Lung (tissue), 11 donors: ENCODE measurements at regions not wholly inside any gene's neighbourhood (a gene's known extent, or its start where the extent isn't known, plus 50 kb on each side); places are given as distances from the start of the nearest gene placed in this dataset.

ENCODE experiments used
- ATAC-seq: fragments of 200-7000 bp; cut with Tn5 transposase; one replicate; pipeline ENCODE4 v1.9.1; 2020; ENCODE audit warnings: moderate number of reproducible peaks; ENCODE audit not compliant: insufficient read depth, low FRiP score
- DNase-seq, 3 donors: peaks; one replicate each; pipeline ENCODE4 v3.0.0-alpha.2; 2013 to 2017
- H3K27ac ChIP-seq, 2 donors: one replicate each; pipeline ENCODE4 v1.5.1; 2013; ENCODE audit warnings: mild to moderate bottlenecking in 2 of 2, moderate library complexity in 2 of 2, control low read depth in 1 of 2, inconsistent platforms in 1 of 2, low read depth in 1 of 2, low read length in 1 of 2
- H3K27me3 ChIP-seq, 3 donors: one replicate each; pipeline ENCODE4 v1.5.1; 2013; ENCODE audit warnings: low read length in 2 of 3; ENCODE audit not compliant: control insufficient read depth in 3 of 3, insufficient read depth in 3 of 3
- H3K36me3 ChIP-seq, 4 donors: one replicate each; pipeline ENCODE4 v1.5.1; 2013; ENCODE audit warnings: low read length in 4 of 4, mild to moderate bottlenecking in 1 of 4, moderate library complexity in 1 of 4; ENCODE audit not compliant: control insufficient read depth in 4 of 4, insufficient read depth in 4 of 4
- H3K4me1 ChIP-seq, 5 donors: one replicate each; pipeline ENCODE4 v1.5.1; 2013; ENCODE audit warnings: low read length in 5 of 5, mild to moderate bottlenecking in 2 of 5, moderate library complexity in 1 of 5; ENCODE audit not compliant: control insufficient read depth in 5 of 5, insufficient read depth in 5 of 5
- H3K4me3 ChIP-seq: one replicate; pipeline ENCODE4 v1.5.1; 2013; ENCODE audit warnings: mild to moderate bottlenecking, control low read depth, moderate library complexity
- H3K9ac ChIP-seq, 2 donors: one replicate each; pipeline ENCODE4 v1.5.1; 2013; ENCODE audit warnings: low read length in 2 of 2, control low read depth in 1 of 2; ENCODE audit not compliant: insufficient read depth in 1 of 2
- H3K9me3 ChIP-seq, 4 donors: one replicate each; pipeline ENCODE4 v1.5.1; 2013; ENCODE audit warnings: low read length in 3 of 4, mild to moderate bottlenecking in 1 of 4, moderate library complexity in 1 of 4; ENCODE audit not compliant: control insufficient read depth in 4 of 4, insufficient read depth in 3 of 4
- WGBS, 2 donors: extraction: QIAGEN DNeasy Blood & Tissue Kit; methylation state at CpG; one replicate each; pipeline ENCODE4 v1.1.7; 2013; 5-methylcytosine and 5-hydroxymethylcytosine counted together
- TF ChIP-seq, protein P1 (sequence below): IDR thresholded peaks from 2 replicates; pipeline ENCODE4 v1.5.1; 2012; ENCODE audit warnings: mild to moderate bottlenecking; ENCODE audit errors: control extremely low read depth, extremely low read depth
- donor health status: control.
- donor health status: control.
- donor health status: Bipolar disorder and iron deficiency.
- donor health status: healthy.
- donor health status: DM: yes; HTN: yes; CAD: no.

DNA sequence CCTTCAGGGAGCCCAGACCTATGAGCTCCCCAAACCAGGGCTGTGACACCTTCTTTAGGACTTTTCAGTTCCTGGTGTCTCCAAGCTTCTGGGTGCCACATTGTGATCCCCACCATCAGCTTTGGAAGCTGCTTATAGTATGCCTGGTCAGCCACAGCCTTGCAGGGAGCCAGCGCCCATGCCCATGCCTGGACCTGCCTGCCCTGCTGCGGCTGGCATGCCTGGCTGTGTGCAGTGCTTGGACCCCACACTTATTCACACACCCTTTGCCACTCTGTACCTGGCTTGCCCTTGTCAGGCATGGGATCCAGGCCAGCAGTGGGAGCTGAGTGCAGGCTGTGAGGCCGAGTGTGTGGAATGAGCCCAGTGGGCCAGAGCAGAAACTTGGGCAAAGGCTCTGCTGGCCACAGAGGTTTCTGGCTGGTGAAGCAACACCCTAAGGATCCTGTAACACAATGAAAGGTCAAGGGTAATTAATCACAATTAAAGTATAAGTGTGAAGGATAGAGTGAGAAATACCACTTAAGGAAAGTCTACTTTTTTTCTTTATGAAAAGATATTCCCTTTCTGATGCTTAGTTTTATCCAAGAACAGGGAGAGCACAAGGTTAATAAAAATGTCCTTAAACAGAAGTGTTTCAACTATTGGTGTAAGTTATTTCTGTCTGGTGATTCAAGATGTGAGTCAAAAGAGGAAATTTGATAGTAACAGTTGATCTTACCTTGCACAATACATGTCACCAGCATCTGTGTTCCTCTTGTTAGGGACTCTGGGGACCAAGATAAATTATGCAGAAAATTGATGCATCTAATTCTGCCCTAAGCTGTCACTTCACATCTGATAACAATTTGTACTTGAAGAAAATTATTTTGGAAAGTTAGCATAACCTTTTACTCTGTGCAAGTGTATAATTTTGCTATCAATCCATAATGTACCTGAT is 161.8 kb downstream of the FAM47A start:
- H3K36me3 ChIP-seq = no peaks in the 10 kb centered on the region
- ATAC-seq = no peak
- no peak overlapping the region for H3K9ac ChIP-seq
- H3K9me3 ChIP-seq = peaks cover 0 to 16% (median 2%) of the 10 kb centered on the region in 4 donors
- no peak for DNase-seq
- no peak overlapping the region for H3K4me3 ChIP-seq
- H3K27me3 ChIP-seq = no peaks in the 10 kb centered on the region
- no peaks in the 10 kb centered on the region for H3K4me1 ChIP-seq
- TF ChIP-seq, protein P1, sequence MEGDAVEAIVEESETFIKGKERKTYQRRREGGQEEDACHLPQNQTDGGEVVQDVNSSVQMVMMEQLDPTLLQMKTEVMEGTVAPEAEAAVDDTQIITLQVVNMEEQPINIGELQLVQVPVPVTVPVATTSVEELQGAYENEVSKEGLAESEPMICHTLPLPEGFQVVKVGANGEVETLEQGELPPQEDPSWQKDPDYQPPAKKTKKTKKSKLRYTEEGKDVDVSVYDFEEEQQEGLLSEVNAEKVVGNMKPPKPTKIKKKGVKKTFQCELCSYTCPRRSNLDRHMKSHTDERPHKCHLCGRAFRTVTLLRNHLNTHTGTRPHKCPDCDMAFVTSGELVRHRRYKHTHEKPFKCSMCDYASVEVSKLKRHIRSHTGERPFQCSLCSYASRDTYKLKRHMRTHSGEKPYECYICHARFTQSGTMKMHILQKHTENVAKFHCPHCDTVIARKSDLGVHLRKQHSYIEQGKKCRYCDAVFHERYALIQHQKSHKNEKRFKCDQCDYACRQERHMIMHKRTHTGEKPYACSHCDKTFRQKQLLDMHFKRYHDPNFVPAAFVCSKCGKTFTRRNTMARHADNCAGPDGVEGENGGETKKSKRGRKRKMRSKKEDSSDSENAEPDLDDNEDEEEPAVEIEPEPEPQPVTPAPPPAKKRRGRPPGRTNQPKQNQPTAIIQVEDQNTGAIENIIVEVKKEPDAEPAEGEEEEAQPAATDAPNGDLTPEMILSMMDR = no peak
- H3K27ac ChIP-seq = no peak overlapping the region
- 81 to 91% methylated on average over 2 to 3 of the region's 3 CpGs for WGBS, 2 donors

DNA sequence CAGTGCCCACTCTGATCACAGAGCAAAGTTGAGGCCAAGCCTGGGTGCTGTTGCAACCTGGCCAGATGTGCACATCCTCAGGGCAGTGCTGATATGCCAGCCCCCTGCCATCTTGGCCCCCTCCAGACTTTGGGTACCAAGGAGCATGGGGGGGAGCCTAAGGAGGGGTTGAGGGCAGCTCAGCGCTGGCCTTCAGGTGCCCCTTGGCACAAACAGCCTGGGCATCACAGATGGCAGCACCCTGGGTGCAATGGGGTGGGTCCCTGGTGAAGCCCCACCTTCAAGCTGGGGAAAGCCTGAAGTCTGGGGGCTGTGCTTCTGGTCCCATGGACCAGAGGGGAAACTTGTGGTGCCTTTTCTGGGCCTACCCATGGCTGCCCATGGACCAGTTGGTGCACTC is 163.0 kb downstream of the FAM47A start:
- H3K4me1 ChIP-seq = no peaks in the 10 kb centered on the region
- ATAC-seq (no peak), DNase-seq (no peak)
- H3K27ac ChIP-seq = no peak overlapping the region
- no peak overlapping the region for H3K9ac ChIP-seq
- TF ChIP-seq, protein P1 = no peak
- no peak overlapping the region for H3K4me3 ChIP-seq
- H3K36me3 ChIP-seq = no peaks in the 10 kb centered on the region
- H3K9me3 ChIP-seq = peaks cover 0 to 9% (median 2%) of the 10 kb centered on the region in 4 donors
- H3K27me3 ChIP-seq = no peaks in the 10 kb centered on the region
- WGBS, 2 donors = 81 to 100% methylated on average over 1 of the region's 1 CpG

DNA sequence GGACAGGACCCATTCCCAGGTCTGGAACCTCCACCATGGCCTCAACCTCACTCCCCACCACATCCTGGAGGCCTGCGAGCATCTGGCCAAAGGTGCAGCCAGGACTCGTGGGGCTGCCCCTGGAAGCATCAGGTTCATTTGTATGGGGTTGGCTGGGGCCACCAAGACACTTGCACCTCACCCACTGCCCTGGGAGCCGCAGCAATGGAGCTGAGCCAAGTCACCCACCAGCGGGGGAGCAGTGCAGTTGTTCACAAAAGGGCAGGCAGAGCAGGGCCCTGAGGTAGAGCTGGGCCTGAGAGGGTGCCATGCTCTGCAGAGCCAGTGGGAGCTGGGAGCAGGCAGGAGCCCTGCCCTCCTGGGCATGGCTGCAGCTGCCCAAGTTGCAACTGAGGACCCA is 163.5 kb downstream of the FAM47A start:
- Histone ChIP-seq H3K27ac (no peak overlapping the region), H3K4me3 (no peak overlapping the region), H3K4me1 (no peaks in the 10 kb centered on the region), H3K9me3 (peaks cover 0 to 9% (median 2%) of the 10 kb centered on the region in 4 donors), H3K36me3 (no peaks in the 10 kb centered on the region), H3K27me3 (no peaks in the 10 kb centered on the region), H3K9ac (no peak overlapping the region)
- DNase-seq (no peak), ATAC-seq (no peak)
- 80% methylated on average over 4 of the region's 4 CpGs for WGBS, 2 donors
- TF ChIP-seq, protein P1 = no peak
